ENCODE measurements at regions not wholly inside any gene's neighbourhood (a gene's known extent, or its start where the extent isn't known, plus 50 kb on each side); places are given as distances from the start of the nearest gene placed in this dataset.

DNA sequence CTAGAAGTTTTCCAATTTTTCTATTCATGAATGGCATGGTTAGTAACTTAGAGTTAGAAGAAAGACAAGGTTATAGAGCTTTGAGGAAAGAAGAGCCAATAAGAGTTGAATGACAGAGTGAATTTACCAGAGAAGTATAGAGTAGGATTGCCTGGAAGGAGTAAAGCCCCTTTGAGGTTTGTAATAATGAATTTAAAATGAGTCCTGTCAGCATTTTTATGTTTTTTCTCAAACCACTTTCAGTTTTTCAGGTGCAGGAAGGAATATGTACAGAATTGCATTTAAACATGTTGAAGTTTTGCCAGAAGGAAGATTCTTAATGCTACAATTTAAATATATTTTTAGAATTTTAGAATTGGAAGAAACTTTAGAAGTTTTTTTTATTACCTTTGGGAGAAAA is 408.3 kb downstream of the DSC3 start:
- TF ChIP-seq POLR2A (IDR thresholded peaks at IDR 0.05; ENCODE audit: low read length) (no peak), GATA1 (IDR thresholded peaks at IDR 0.05; ENCODE audit: low read depth, low read length) (no peak)

Data from erythroblast (primary cell).